GM12878 (cell line): ENCODE measurements at regions not wholly inside any gene's neighbourhood (a gene's known extent, or its start where the extent isn't known, plus 50 kb on each side); places are given as distances from the start of the nearest gene placed in this dataset.

ENCODE experiments used
- ATAC-seq: fragments of 200-7000 bp; cut with Tn5 transposase; 3 replicates; pipeline ENCODE4 v1.9.1; 2020; ENCODE audit warnings: mild to moderate bottlenecking, moderate library complexity
- BruUV-seq: library from RNA; stranded (reverse); fragments of 400-500 nt; replicated peaks from 2 replicates; lab custom pipeline; 2021; lab: Mats Ljungman, UMichigan
- CTCF ChIA-PET: fragments of 300-600 bp; sonication (Branson Sonifier 250); formaldehyde crosslinking; extraction: SDS; loops from one replicate; lab custom pipeline; 2021; ENCODE audit warnings: inconsistent platforms; lab: Yijun Ruan, JAX
- POLR2A ChIA-PET: fragments of 350-600 bp; formaldehyde crosslinking; extraction: SDS; loops from one replicate; lab custom pipeline; 2021; ENCODE audit warnings: inconsistent platforms; lab: Charles Lee
- RAD21 ChIA-PET: fragments of 300-600 bp; sonication (Branson Sonifier 250); formaldehyde crosslinking; loops from one replicate; lab custom pipeline; 2023; ENCODE audit warnings: antibody characterized with exemption; ENCODE audit not compliant: unreplicated experiment; lab: Charles Lee
- SMC1A ChIA-PET: fragments of 300-600 bp; sonication (Branson Sonifier 250); formaldehyde crosslinking; loops from one replicate; lab custom pipeline; 2023; ENCODE audit not compliant: unreplicated experiment, uncharacterized antibody; lab: Charles Lee
- DNase-seq: peaks from one replicate; pipeline ENCODE4 v3.0.0-alpha.2; 2011; ENCODE audit warnings: low read depth, low spot score
- FAIRE-seq: peaks from 3 replicates; lab custom pipeline; 2011; peaks lifted over from hg19 to GRCh38; lab: Jason Lieb, UNC
- H2AFZ ChIP-seq: 2 replicates; pipeline ENCODE4 v1.6.0; 2011; ENCODE audit warnings: low read depth, low read length, control low read depth; ENCODE audit not compliant: control insufficient read depth
- H3K27ac ChIP-seq: 2 replicates; pipeline ENCODE4 v1.5.1; 2011; ENCODE audit warnings: control low read depth; ENCODE audit not compliant: control insufficient read depth, insufficient read depth
- H3K27me3 ChIP-seq, 2 experiments: replicated peaks in 1 of 2; 2 replicates each; pipeline versions ENCODE4 v1.6.0 to v1.6.1; 2011; ENCODE audit warnings: low read length in 1 of 2; ENCODE audit not compliant: control insufficient read depth in 2 of 2, insufficient read depth in 2 of 2
- H3K36me3 ChIP-seq, 2 experiments: 2 replicates each; pipeline ENCODE4 v1.5.1; 2011; ENCODE audit warnings: low read length in 1 of 2; ENCODE audit not compliant: control insufficient read depth in 2 of 2, insufficient read depth in 2 of 2
- H3K4me1 ChIP-seq: 2 replicates; pipeline ENCODE4 v1.6.1; 2011; ENCODE audit warnings: mild to moderate bottlenecking, low read length, moderate library complexity, mixed read lengths; ENCODE audit not compliant: control insufficient read depth, insufficient read depth
- H3K4me2 ChIP-seq: 2 replicates; pipeline ENCODE4 v1.6.0; 2011; ENCODE audit warnings: control low read depth; ENCODE audit not compliant: control insufficient read depth, insufficient read depth
- H3K4me3 ChIP-seq: fragments of 200-600 bp; sonication (generic); 2 replicates; pipeline ENCODE4 v1.5.1; 2016
- H3K79me2 ChIP-seq: 2 replicates; pipeline ENCODE4 v1.6.0; 2011; ENCODE audit warnings: low read length; ENCODE audit not compliant: control insufficient read depth, insufficient read depth
- H3K9ac ChIP-seq: 2 replicates; pipeline ENCODE4 v1.8.0; 2011; ENCODE audit warnings: low read length, control low read depth, mixed read lengths; ENCODE audit not compliant: control insufficient read depth, insufficient read depth
- H3K9me3 ChIP-seq: replicated peaks from 3 replicates; pipeline ENCODE4 v1.5.1; 2011; ENCODE audit warnings: mild to moderate bottlenecking, low read length; ENCODE audit not compliant: control insufficient read depth, insufficient read depth
- H4K20me1 ChIP-seq: 2 replicates; pipeline ENCODE4 v1.6.0; 2011; ENCODE audit not compliant: control insufficient read depth, insufficient read depth
- CBX5 ChIP-seq: sonication (generic); IDR thresholded peaks from 2 replicates; pipeline ENCODE4 v1.6.1; 2016; ENCODE audit warnings: low read depth, moderate library complexity, mild to moderate bottlenecking, inconsistent platforms
- CEBPZ ChIP-seq: fragments of 150-350 bp; IDR thresholded peaks from 2 replicates; pipeline ENCODE4 v1.6.1; 2016; ENCODE audit warnings: low read depth, low read length
- HDAC6 ChIP-seq: fragments of 200-600 bp; sonication (generic); IDR thresholded peaks from one replicate; pipeline ENCODE4 v1.8.0; 2017; ENCODE audit warnings: antibody characterized with exemption; ENCODE audit not compliant: unreplicated experiment
- IRF3 ChIP-seq: fragments of 450-650 bp; IDR thresholded peaks from 2 replicates; pipeline ENCODE4 v1.6.1; 2014; ENCODE audit warnings: mild to moderate bottlenecking
- NR2C1 ChIP-seq: fragments of 450-650 bp; IDR thresholded peaks from 2 replicates; pipeline ENCODE4 v1.6.1; 2017; ENCODE audit warnings: antibody characterized with exemption, mild to moderate bottlenecking, moderate library complexity
- NRF1 ChIP-seq: conservative IDR thresholded peaks from 2 replicates; pipeline ENCODE4 v1.6.1; 2011; ENCODE audit warnings: mild to moderate bottlenecking, low read depth, low read length, improper control_type of control experiment
- PAX8 ChIP-seq: fragments of 450-650 bp; IDR thresholded peaks from 2 replicates; pipeline ENCODE4 v1.6.1; 2017; ENCODE audit warnings: mild to moderate bottlenecking, moderate library complexity
- POU2F2 ChIP-seq: IDR thresholded peaks from 3 replicates; pipeline ENCODE4 v1.6.1; 2011; ENCODE audit warnings: low read depth, mild to moderate bottlenecking, low read length, borderline replicate concordance
- RB1 ChIP-seq: fragments of 450-650 bp; formaldehyde crosslinking; IDR thresholded peaks from 2 replicates; pipeline ENCODE4 v1.6.1; 2017; ENCODE audit warnings: mild to moderate bottlenecking, borderline replicate concordance
- YY1 ChIP-seq: IDR thresholded peaks from 2 replicates; pipeline ENCODE4 v1.6.1; 2011; ENCODE audit warnings: low read depth, mild to moderate bottlenecking, low read length
- ZNF384 ChIP-seq: IDR thresholded peaks from 2 replicates; pipeline ENCODE4 v1.6.1; 2012; ENCODE audit warnings: low read depth, mild to moderate bottlenecking, low read length, improper control_type of control experiment, borderline replicate concordance
- WGBS: methylation state at CpG from one replicate; pipeline ENCODE4 v1.1.6; 2016; ENCODE audit warnings: low lambda C conversion rate; ENCODE audit not compliant: insufficient replicate concordance, insufficient coverage; ENCODE audit errors: missing lambda C conversion rate; 5-methylcytosine and 5-hydroxymethylcytosine counted together
- in situ Hi-C: fragments of 300-500 bp; cut with MboI; formaldehyde crosslinking; loops from 9 replicates; pipeline ENCODE4 v1.14.3; 2018; ENCODE audit warnings: mixed read lengths
- intact Hi-C: fragments of 100-400 bp; cut with micrococcal nuclease; formaldehyde crosslinking; loops from one replicate; pipeline ENCODE4 v1.14.2; 2022; ENCODE audit not compliant: unreplicated experiment

GRCh38 chr4:56752985-56753384 is 68.5 kb downstream of the SPINK2 start:
- in situ Hi-C loops (no loop called here), intact Hi-C loops (no loop called here)
- H3K79me2 ChIP-seq: no peaks in the 10 kb centered on the region
- ChIA-PET RAD21 (no interaction called here), SMC1A (no interaction called here), POLR2A (no interaction called here), CTCF (interaction anchor here (1.1 kb wide), 1 partner anchor 154 kb away, joined by 3 read pairs; the partner anchor contains the start of gene REST)
- TF ChIP-seq POU2F2: no peak
- no peak for TF ChIP-seq CBX5
- TF ChIP-seq PAX8: no peak
- TF ChIP-seq HDAC6: no peak
- TF ChIP-seq ZNF384: no peak
- TF ChIP-seq NRF1: no peak
- TF ChIP-seq YY1: no peak
- no peak for TF ChIP-seq CEBPZ
- no peak for TF ChIP-seq IRF3
- TF ChIP-seq NR2C1: no peak
- no peak for TF ChIP-seq RB1
- no TSS peak for BruUV-seq
- no peaks in the 10 kb centered on the region for H4K20me1 ChIP-seq
- no peak overlapping the region for H3K9ac ChIP-seq
- H3K4me3 ChIP-seq: no peak overlapping the region
- DNase-seq: no peak
- H3K4me1 ChIP-seq: peaks cover 15% of the 10 kb centered on the region
- FAIRE-seq: no peak
- no peaks in the 10 kb centered on the region; the same call in 2 of the 3 replicates for H3K9me3 ChIP-seq
- no peak for ATAC-seq
- H3K36me3 ChIP-seq: no peaks in the 10 kb centered on the region
- H3K4me2 ChIP-seq: no peak overlapping the region
- no peaks in the 10 kb centered on the region for H3K27me3 ChIP-seq
- H2AFZ ChIP-seq: no peak overlapping the region
- 55% methylated on average over 2 of the region's 2 CpGs for WGBS
- H3K27ac ChIP-seq: no peak overlapping the region
